Endothelial cell of umbilical vein (primary cell): ENCODE measurements at regions not wholly inside any gene's neighbourhood (a gene's known extent, or its start where the extent isn't known, plus 50 kb on each side); places are given as distances from the start of the nearest gene placed in this dataset.

Source experiments
- BruUV-seq: library from RNA; stranded (reverse); fragments of 400-500 nt; replicated peaks from 2 replicates; lab custom pipeline; 2021; lab: Mats Ljungman, UMichigan
- CTCF ChIA-PET: fragments of 300-600, 350-600 bp; sonication (Branson Sonifier 250); formaldehyde crosslinking; loops from one replicate; lab custom pipeline; 2021; ENCODE audit warnings: antibody characterized with exemption, inconsistent platforms; lab: Charles Lee
- POLR2A ChIA-PET: fragments of 300-600, 350-600 bp; sonication (Branson Sonifier 250); formaldehyde crosslinking; loops from one replicate; lab custom pipeline; 2021; ENCODE audit warnings: antibody characterized with exemption, inconsistent platforms; lab: Charles Lee
- DNase-seq: peaks from one replicate; pipeline ENCODE4 v3.0.0-alpha.2; 2011; ENCODE audit warnings: low read depth, low spot score
- FAIRE-seq: peaks from 2 replicates; lab custom pipeline; 2011; peaks lifted over from hg19 to GRCh38; lab: Jason Lieb, UNC
- H2AFZ ChIP-seq: 2 replicates; pipeline ENCODE4 v1.6.0; 2012; ENCODE audit warnings: low read depth, low read length, control low read depth, inconsistent platforms
- H3K27ac ChIP-seq: 2 replicates; pipeline ENCODE4 v1.5.1; 2011; ENCODE audit warnings: low read depth, mild to moderate bottlenecking, control low read depth, low read length, moderate library complexity; ENCODE audit not compliant: insufficient read depth
- H3K27me3 ChIP-seq, 2 experiments: 2 replicates each; pipeline versions ENCODE4 v1.6.0 to v1.6.1; 2011; ENCODE audit warnings: low read length in 2 of 2, mixed read lengths in 1 of 2; ENCODE audit not compliant: control insufficient read depth in 2 of 2, insufficient read depth in 2 of 2
- H3K36me3 ChIP-seq, 2 experiments: 2 replicates in 1 of 2; 3 replicates in 1 of 2; pipeline ENCODE4 v1.5.1; 2011; ENCODE audit warnings: low read length in 2 of 2, mild to moderate bottlenecking in 1 of 2, moderate library complexity in 1 of 2; ENCODE audit not compliant: control insufficient read depth in 2 of 2, insufficient read depth in 2 of 2; ENCODE audit errors: extremely low read depth in 1 of 2
- H3K4me1 ChIP-seq: 3 replicates; pipeline ENCODE4 v1.5.1; 2011; ENCODE audit warnings: mild to moderate bottlenecking, low read length; ENCODE audit not compliant: control insufficient read depth, insufficient read depth; ENCODE audit errors: extremely low read depth
- H3K4me2 ChIP-seq: 2 replicates; pipeline ENCODE4 v1.6.1; 2011; ENCODE audit warnings: low read length, control low read depth, mixed read lengths; ENCODE audit not compliant: insufficient read depth
- H3K4me3 ChIP-seq, 3 experiments: fragments of 200-600 bp in 1 of 3; sonication (generic), shearing (Covaris generic) in 1 of 3; replicated peaks in 1 of 3; 2 replicates each; pipeline ENCODE4 v1.5.1; 2011 to 2016; ENCODE audit warnings: control low read depth in 3 of 3, low read length in 3 of 3, mild to moderate bottlenecking in 2 of 3, inconsistent platforms in 1 of 3, low read depth in 1 of 3, moderate library complexity in 1 of 3; ENCODE audit not compliant: insufficient read depth in 1 of 3
- H3K79me2 ChIP-seq: 2 replicates; pipeline ENCODE4 v1.6.0; 2012; ENCODE audit warnings: low read length, inconsistent platforms; ENCODE audit not compliant: control insufficient read depth, insufficient read depth
- H3K9ac ChIP-seq: replicated peaks from 2 replicates; pipeline ENCODE3; 2011; ENCODE audit warnings: low read length, control low read depth; ENCODE audit not compliant: insufficient read depth; ENCODE audit errors: extremely low read depth
- H3K9me1 ChIP-seq: replicated peaks from 3 replicates; pipeline ENCODE4 v1.6.0; 2011; ENCODE audit warnings: mild to moderate bottlenecking, low read length; ENCODE audit not compliant: control insufficient read depth, insufficient read depth; ENCODE audit errors: extremely low read depth
- H3K9me3 ChIP-seq: replicated peaks from 2 replicates; pipeline ENCODE4 v1.5.1; 2012; ENCODE audit warnings: low read length, inconsistent platforms; ENCODE audit not compliant: control insufficient read depth, insufficient read depth
- H4K20me1 ChIP-seq: replicated peaks from 2 replicates; pipeline ENCODE3; 2011; ENCODE audit warnings: mild to moderate bottlenecking, low read length; ENCODE audit not compliant: control insufficient read depth, insufficient read depth; ENCODE audit errors: extremely low read depth
- EZH2 ChIP-seq: IDR thresholded peaks from 2 replicates; pipeline ENCODE4 v1.6.1; 2012; ENCODE audit warnings: borderline replicate concordance, low read depth, mild to moderate bottlenecking, moderate library complexity, low read length, inconsistent platforms; ENCODE audit not compliant: severe bottlenecking
- FOS ChIP-seq: IDR thresholded peaks from 2 replicates; pipeline ENCODE4 v1.6.1; 2011; ENCODE audit warnings: mild to moderate bottlenecking, low read length, moderate library complexity, borderline replicate concordance; ENCODE audit not compliant: insufficient read depth
- GATA2 ChIP-seq: IDR thresholded peaks from 2 replicates; pipeline ENCODE4 v1.7.0; 2011; ENCODE audit warnings: low read depth, mild to moderate bottlenecking, moderate library complexity, mixed read lengths, low read length; ENCODE audit not compliant: insufficient read length, insufficient read depth
- JUN ChIP-seq: IDR thresholded peaks from 2 replicates; pipeline ENCODE4 v1.6.1; 2011; ENCODE audit warnings: borderline replicate concordance, low read depth; ENCODE audit not compliant: insufficient read length, insufficient read depth
- MYC ChIP-seq: IDR thresholded peaks from one replicate; pipeline ENCODE4 v1.6.1; 2011; ENCODE audit warnings: mild to moderate bottlenecking, low read depth, low read length
- POLR2A ChIP-seq: IDR thresholded peaks from 2 replicates; pipeline ENCODE4 v1.6.1; 2012; ENCODE audit warnings: low read depth, mild to moderate bottlenecking, control low read depth, low read length
- POLR2AphosphoS5 ChIP-seq: IDR thresholded peaks from 2 replicates; pipeline ENCODE4 v1.6.1; 2012; ENCODE audit warnings: low read depth, mild to moderate bottlenecking, control low read depth, low read length, moderate library complexity; ENCODE audit not compliant: insufficient read depth
- dilution Hi-C: fragments of 300-500 bp; cut with MboI; formaldehyde crosslinking; loops from one replicate; pipeline ENCODE4 v1.15.0; 2019; ENCODE audit warnings: low sequenced_read_pairs; ENCODE audit not compliant: extremely low pct_ligation_motif_present
- intact Hi-C: fragments of 100-400 bp; cut with micrococcal nuclease; formaldehyde crosslinking; loops from one replicate; pipeline ENCODE4 v1.10.0; 2022
- TF ChIP-seq, protein P1 (sequence below), 2 donors: IDR thresholded peaks; 1 replicate in 1 of 2; 2 replicates in 1 of 2; pipeline ENCODE4 v1.5.1; 2011; ENCODE audit warnings: low read length in 2 of 2, mild to moderate bottlenecking in 2 of 2, moderate library complexity in 2 of 2, control low read depth in 1 of 2, inconsistent platforms in 1 of 2, low read depth in 1 of 2; ENCODE audit not compliant: insufficient read depth in 1 of 2; ENCODE audit errors: extremely low read depth in 1 of 2
- TF ChIP-seq, protein P2 (sequence below): IDR thresholded peaks from 2 replicates; pipeline ENCODE4 v1.6.1; 2011; ENCODE audit not compliant: insufficient read depth, insufficient read length

DNA sequence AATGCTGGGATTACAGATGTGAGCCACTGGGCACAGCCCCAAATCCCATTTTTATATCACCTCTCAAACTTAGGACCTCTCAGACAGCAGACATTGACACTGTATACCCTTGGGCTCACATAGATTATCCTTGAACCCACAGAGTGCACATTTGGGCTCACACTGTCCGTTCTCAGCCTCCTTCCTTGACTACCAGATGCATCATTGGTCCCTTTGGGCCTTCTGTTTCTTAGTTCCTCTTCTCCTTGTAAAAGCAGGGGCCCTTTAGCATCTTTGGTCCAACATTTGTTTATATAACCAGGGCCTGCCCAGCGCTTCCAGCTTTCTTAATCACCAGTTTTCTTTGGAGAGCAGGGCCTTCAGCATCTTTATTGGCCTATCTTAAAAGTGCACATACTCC lies 126.2 kb downstream of the SEC61B start:
- Histone ChIP-seq H3K4me2 (no peak overlapping the region), H2AFZ (no peak overlapping the region), H3K4me3 (no peak overlapping the region), H3K9ac (no peak overlapping the region), H3K4me1 (peaks cover 14% of the 10 kb centered on the region), H3K27ac (no peak overlapping the region), H3K27me3 (no peaks in the 10 kb centered on the region), H3K79me2 (no peaks in the 10 kb centered on the region), H3K36me3 (no peaks in the 10 kb centered on the region), H3K9me1 (no peaks in the 10 kb centered on the region), H3K9me3 (no peaks in the 10 kb centered on the region), H4K20me1 (no peaks in the 10 kb centered on the region)
- POLR2A ChIA-PET: no interaction called here
- CTCF ChIA-PET: interaction anchor here (2.5 kb wide), 1 partner anchor 13 kb away, joined by 7 read pairs; no protein-coding TSS in a partner anchor
- no TSS peak for BruUV-seq
- dilution Hi-C loops: no loop called here
- intact Hi-C loops: no loop called here
- DNase-seq: no peak
- no peak for FAIRE-seq
- TF ChIP-seq, protein P1, sequence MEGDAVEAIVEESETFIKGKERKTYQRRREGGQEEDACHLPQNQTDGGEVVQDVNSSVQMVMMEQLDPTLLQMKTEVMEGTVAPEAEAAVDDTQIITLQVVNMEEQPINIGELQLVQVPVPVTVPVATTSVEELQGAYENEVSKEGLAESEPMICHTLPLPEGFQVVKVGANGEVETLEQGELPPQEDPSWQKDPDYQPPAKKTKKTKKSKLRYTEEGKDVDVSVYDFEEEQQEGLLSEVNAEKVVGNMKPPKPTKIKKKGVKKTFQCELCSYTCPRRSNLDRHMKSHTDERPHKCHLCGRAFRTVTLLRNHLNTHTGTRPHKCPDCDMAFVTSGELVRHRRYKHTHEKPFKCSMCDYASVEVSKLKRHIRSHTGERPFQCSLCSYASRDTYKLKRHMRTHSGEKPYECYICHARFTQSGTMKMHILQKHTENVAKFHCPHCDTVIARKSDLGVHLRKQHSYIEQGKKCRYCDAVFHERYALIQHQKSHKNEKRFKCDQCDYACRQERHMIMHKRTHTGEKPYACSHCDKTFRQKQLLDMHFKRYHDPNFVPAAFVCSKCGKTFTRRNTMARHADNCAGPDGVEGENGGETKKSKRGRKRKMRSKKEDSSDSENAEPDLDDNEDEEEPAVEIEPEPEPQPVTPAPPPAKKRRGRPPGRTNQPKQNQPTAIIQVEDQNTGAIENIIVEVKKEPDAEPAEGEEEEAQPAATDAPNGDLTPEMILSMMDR (IDR thresholded peaks at IDR 0.05; ENCODE audit: extremely low read depth in 1 of 2, insufficient read depth in 1 of 2, low read depth in 1 of 2, low read length in 2 of 2): no peak
- TF ChIP-seq EZH2 (no peak), POLR2A (no peak), GATA2 (no peak), POLR2AphosphoS5 (no peak), MYC (no peak), JUN (no peak), FOS (no peak)
- TF ChIP-seq, protein P2, sequence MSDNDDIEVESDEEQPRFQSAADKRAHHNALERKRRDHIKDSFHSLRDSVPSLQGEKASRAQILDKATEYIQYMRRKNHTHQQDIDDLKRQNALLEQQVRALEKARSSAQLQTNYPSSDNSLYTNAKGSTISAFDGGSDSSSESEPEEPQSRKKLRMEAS: no peak
